DOHH2 (cell line): ENCODE measurements at regions not wholly inside any gene's neighbourhood (a gene's known extent, or its start where the extent isn't known, plus 50 kb on each side); places are given as distances from the start of the nearest gene placed in this dataset.
"Not testable (repeated sequence)": the region's sequence is repeated elsewhere in the genome, so short reads cannot be mapped to it uniquely, and the experiment has no call there.

Source experiments
- EZH2phosphoT487 ChIP-seq: fragments of 200-600 bp; sonication (generic); IDR thresholded peaks from 2 replicates; pipeline ENCODE4 v1.6.1; 2017; ENCODE audit warnings: borderline replicate concordance, mild to moderate bottlenecking, antibody characterized with exemption, low read length, moderate library complexity, mixed read lengths
- TF ChIP-seq, protein P1 (sequence below): fragments of 200-600 bp; sonication (generic); IDR thresholded peaks from one replicate; pipeline ENCODE4 v1.5.1; 2014; ENCODE audit warnings: antibody characterized with exemption, mild to moderate bottlenecking, low read depth, low read length; ENCODE audit not compliant: poor library complexity, severe bottlenecking

DNA sequence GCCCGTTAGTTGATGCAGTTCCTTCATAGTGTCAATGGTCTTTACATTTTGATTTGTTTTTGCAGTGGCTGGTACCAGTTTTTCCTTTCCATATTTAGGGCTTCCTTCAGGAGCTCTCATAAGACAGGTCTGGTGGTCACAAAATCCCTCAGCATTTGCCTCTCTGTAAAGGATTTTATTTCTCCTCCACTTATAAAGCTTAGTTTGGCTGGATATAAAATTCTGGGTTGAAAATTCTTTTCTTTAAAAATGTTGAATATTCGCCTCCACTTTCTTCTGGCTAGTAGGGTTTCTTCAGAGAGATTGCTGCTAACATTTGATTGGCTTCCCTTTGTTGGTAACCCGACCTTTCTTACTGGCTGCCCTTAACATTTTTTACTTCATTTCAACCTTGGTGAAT lies 260.9 kb downstream of the FOXG1 start:
- TF ChIP-seq, protein P1, sequence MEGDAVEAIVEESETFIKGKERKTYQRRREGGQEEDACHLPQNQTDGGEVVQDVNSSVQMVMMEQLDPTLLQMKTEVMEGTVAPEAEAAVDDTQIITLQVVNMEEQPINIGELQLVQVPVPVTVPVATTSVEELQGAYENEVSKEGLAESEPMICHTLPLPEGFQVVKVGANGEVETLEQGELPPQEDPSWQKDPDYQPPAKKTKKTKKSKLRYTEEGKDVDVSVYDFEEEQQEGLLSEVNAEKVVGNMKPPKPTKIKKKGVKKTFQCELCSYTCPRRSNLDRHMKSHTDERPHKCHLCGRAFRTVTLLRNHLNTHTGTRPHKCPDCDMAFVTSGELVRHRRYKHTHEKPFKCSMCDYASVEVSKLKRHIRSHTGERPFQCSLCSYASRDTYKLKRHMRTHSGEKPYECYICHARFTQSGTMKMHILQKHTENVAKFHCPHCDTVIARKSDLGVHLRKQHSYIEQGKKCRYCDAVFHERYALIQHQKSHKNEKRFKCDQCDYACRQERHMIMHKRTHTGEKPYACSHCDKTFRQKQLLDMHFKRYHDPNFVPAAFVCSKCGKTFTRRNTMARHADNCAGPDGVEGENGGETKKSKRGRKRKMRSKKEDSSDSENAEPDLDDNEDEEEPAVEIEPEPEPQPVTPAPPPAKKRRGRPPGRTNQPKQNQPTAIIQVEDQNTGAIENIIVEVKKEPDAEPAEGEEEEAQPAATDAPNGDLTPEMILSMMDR, result not testable (repeated sequence)
- not testable (repeated sequence) for TF ChIP-seq EZH2phosphoT487
